ENCODE measurements at regions not wholly inside any gene's neighbourhood (a gene's known extent, or its start where the extent isn't known, plus 50 kb on each side); places are given as distances from the start of the nearest gene placed in this dataset.

DNA sequence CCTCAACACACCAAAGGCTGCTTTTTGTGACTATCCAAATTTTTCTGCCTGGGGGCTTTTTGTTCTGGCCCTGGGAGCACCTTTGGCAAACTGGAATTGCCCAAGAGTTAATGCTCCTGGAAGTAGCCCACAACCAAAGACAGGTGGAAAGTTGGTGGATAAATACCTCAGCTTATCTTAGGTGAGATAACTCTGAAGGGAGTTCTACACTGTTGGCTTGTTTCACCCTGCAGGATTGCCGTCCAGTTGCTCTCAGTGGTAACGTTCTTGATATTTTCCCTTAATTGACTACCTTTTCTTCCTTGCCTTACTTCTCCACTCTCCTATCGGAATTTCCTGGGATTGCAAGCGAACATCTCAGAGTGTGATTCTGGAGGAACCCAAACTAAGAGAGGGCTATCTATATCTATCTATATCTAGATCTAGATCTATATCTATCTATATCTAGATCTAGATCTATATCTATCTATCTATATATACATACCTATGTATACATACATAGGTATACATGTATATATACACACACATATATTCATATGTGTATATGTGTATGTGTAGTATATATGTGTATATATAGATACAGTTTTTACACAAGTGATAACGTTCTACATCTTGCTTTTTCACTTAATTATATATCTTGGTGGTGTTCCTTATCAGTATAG lies 82.6 kb upstream of the DHX15 start:
- TF ChIP-seq, protein P1, sequence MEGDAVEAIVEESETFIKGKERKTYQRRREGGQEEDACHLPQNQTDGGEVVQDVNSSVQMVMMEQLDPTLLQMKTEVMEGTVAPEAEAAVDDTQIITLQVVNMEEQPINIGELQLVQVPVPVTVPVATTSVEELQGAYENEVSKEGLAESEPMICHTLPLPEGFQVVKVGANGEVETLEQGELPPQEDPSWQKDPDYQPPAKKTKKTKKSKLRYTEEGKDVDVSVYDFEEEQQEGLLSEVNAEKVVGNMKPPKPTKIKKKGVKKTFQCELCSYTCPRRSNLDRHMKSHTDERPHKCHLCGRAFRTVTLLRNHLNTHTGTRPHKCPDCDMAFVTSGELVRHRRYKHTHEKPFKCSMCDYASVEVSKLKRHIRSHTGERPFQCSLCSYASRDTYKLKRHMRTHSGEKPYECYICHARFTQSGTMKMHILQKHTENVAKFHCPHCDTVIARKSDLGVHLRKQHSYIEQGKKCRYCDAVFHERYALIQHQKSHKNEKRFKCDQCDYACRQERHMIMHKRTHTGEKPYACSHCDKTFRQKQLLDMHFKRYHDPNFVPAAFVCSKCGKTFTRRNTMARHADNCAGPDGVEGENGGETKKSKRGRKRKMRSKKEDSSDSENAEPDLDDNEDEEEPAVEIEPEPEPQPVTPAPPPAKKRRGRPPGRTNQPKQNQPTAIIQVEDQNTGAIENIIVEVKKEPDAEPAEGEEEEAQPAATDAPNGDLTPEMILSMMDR (IDR thresholded peaks at IDR 0.05) = no peak
- no peak for TF ChIP-seq POLR2A (IDR thresholded peaks at IDR 0.05)
